ENCODE measurements at regions not wholly inside any gene's neighbourhood (a gene's known extent, or its start where the extent isn't known, plus 50 kb on each side); places are given as distances from the start of the nearest gene placed in this dataset.

DNA sequence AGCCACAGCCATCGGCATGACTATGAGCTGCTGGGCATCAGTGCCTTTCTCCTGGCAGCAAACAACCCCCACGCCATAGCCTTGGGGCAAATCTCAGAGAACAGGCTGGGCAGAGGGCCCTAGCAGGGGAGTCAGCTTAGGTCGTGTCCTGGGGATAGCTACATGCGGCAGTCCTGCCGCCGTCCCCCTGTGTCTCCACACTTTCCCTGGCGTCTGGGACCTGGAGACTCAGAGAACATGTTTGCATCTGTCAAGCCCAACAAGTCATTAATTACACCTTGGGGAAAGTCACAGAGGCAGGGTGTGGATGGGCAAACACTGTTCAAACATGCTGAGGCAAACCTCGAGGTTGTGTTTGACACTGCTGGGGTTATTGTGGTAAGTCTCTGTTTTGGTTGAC, 123.6 kb downstream of the C5orf15 start:
- in situ Hi-C loops (cut with HindIII; ENCODE audit: low pct_unique_long_range_greater_than_20kb, low sequenced_read_pairs), result no loop called here
- no peak for DNase-seq (ENCODE audit: low read depth)

- in situ Hi-C loops (cut with HindIII; ENCODE audit: low pct_unique_long_range_greater_than_20kb, low sequenced_read_pairs), result no loop called here
- no peak for DNase-seq (ENCODE audit: low read depth)
Measured at GRCh38 chr5:133843911-133844310, 124.5 kb downstream of the C5orf15 start.

GRCh38 chr5:133842846-133843611, 125.4 kb downstream of the C5orf15 start:
- DNase-seq (ENCODE audit: low read depth), result no peak
- in situ Hi-C loops (cut with HindIII; ENCODE audit: low pct_unique_long_range_greater_than_20kb, low sequenced_read_pairs), result no loop called here

GRCh38 chr5:133841831-133842750, 126.3 kb downstream of the C5orf15 start:
- in situ Hi-C loops (cut with HindIII; ENCODE audit: low pct_unique_long_range_greater_than_20kb, low sequenced_read_pairs), result no loop called here

GRCh38 chr5:133840168-133840567, 128.3 kb downstream of the C5orf15 start:
- in situ Hi-C loops (cut with HindIII; ENCODE audit: low pct_unique_long_range_greater_than_20kb, low sequenced_read_pairs), result no loop called here
- DNase-seq (ENCODE audit: low read depth), result no peak

More at GRCh38 chr5:133841831-133842750, 126.3 kb downstream of the C5orf15 start:
- no peak for DNase-seq (ENCODE audit: low read depth)

GRCh38 chr5:133839721-133840120, 128.7 kb downstream of the C5orf15 start:
- in situ Hi-C loops (cut with HindIII; ENCODE audit: low pct_unique_long_range_greater_than_20kb, low sequenced_read_pairs), result no loop called here
- DNase-seq (ENCODE audit: low read depth), result no peak

DNA sequence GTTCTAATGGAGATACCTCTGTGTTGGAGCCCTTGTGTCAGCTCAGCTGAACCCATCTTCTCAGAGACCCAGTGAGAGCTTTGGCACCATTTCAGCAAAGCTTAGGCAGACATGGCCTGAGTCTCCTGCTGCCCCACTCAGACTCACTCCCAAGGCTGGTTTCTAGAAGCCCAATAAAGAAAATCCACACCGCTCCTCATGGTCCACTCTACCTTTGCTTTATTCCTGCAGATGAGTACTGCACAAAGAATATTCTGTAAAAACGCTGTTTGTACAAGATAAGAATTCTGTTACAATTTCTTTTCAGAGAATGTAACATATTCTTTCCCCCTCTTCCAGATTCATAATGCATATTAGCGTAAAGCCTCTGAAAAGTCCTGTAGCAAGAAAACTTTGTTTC, 129.3 kb downstream of the C5orf15 start:
- in situ Hi-C loops (cut with HindIII; ENCODE audit: low pct_unique_long_range_greater_than_20kb, low sequenced_read_pairs), result no loop called here

GRCh38 chr5:133838286-133838685, 130.1 kb downstream of the C5orf15 start:
- DNase-seq (ENCODE audit: low read depth), result no peak
- in situ Hi-C loops (cut with HindIII; ENCODE audit: low pct_unique_long_range_greater_than_20kb, low sequenced_read_pairs), result no loop called here

More for the DNA sequence above, 129.3 kb downstream of the C5orf15 start:
- DNase-seq (ENCODE audit: low read depth), result no peak

- in situ Hi-C loops (cut with HindIII; ENCODE audit: low pct_unique_long_range_greater_than_20kb, low sequenced_read_pairs), result no loop called here
- DNase-seq (ENCODE audit: low read depth), result no peak
Measured at GRCh38 chr5:133831491-133832224, 136.8 kb downstream of the C5orf15 start.

DNA sequence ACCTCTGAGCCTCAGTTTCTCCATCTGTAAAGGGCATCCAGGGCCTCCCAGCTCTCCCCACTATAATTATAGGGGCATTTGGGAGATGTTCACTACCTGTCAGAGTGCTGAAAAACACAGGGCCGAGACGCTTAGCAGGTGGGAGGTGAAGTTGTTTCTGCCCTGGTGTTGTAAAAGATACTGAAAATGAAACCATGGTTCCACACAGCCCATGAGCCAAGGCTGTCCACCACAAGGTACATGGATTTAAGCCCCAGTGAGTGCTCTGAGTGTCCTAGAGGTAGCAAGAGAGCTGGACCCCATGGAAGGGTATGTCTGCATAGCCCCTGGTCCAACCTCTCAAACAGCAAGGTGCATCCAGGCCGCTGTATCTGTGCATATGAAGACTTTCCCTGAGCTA, 137.5 kb downstream of the C5orf15 start:
- in situ Hi-C loops (cut with HindIII; ENCODE audit: low pct_unique_long_range_greater_than_20kb, low sequenced_read_pairs), result no loop called here
- DNase-seq (ENCODE audit: low read depth), result no peak

DNA sequence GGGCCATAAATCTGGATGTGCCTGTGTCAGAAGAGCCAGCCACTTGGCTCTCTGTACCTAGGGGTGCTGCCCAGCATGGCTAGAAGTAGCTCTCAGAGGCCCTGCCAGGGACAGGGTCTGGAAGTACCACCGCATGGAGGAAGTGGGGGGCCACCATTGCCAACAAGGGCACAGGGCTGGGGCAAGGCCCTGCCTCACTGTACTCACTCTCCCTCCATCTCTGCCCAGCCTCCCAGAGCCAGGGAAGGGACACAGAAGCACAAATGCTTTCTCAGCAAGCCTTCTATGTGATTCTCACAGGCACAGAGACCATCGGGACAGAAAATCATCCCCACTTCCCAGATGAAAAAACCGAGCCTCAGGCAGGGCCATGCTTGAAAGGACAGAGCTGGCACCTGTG, 138.1 kb downstream of the C5orf15 start:
- in situ Hi-C loops (cut with HindIII; ENCODE audit: low pct_unique_long_range_greater_than_20kb, low sequenced_read_pairs), result no loop called here
- DNase-seq (ENCODE audit: low read depth), result no peak

- no peak for DNase-seq (ENCODE audit: low read depth)
- in situ Hi-C loops (cut with HindIII; ENCODE audit: low pct_unique_long_range_greater_than_20kb, low sequenced_read_pairs), result no loop called here
Measured at GRCh38 chr5:133829786-133830185, 138.6 kb downstream of the C5orf15 start.

DNA sequence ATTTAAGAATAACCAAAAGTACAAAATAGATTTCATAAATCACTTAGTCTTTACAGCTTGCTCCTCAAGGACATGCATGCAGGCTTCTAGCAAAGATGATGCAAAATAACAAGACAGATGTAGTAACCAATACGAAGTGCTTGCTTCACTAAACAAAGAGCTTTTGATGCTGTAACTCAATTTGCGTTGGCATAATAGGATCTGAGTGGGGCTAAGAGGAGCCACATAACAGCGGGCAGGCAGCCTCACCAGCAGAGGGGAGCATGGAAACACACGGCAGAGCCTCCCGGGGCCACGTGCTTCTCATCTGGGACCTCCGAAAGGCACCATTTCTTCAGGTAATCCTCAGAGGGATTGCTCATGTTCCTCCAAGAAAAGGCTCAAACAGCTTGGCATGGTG, 139.7 kb downstream of the C5orf15 start:
- DNase-seq (ENCODE audit: low read depth), result no peak
- in situ Hi-C loops (cut with HindIII; ENCODE audit: low pct_unique_long_range_greater_than_20kb, low sequenced_read_pairs), result no loop called here

GRCh38 chr5:133827830-133828229, 140.6 kb downstream of the C5orf15 start:
- in situ Hi-C loops (cut with HindIII; ENCODE audit: low pct_unique_long_range_greater_than_20kb, low sequenced_read_pairs), result no loop called here
- DNase-seq (ENCODE audit: low read depth), result no peak

GRCh38 chr5:133827011-133827410, 141.4 kb downstream of the C5orf15 start:
- DNase-seq (ENCODE audit: low read depth), result peak; percentile 80
- in situ Hi-C loops (cut with HindIII; ENCODE audit: low pct_unique_long_range_greater_than_20kb, low sequenced_read_pairs), result no loop called here

DNA sequence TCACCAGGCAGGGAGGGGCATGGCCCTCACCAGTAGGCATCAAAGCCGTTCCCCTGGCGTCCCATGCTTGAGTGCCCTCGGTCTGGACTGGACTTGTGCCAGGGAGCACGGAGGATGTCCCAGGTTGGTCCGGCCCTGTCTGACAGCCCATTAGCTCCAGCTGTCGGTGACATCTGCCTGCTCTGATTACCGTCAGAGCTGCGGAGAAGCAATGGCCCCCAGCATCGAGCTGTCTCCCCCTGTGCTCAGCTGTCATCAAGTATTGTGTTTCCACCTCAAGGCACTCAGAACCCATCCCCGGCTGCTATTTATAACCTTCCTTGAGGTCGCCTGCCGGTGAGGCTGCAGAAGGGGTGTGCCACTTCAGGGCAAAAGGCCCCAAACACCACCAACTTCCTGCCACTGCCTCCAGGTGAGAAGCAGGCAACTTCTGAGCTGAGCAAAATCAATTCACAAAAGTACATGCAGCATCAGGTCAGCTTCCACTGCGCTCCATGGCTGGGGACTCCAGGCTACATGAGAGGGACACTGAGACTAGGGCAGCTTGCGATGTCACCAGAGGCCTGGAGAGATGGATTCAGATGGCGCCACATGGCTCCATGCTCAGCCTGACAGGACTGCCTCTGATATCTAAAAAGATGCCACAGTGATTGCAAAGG, 142.7 kb downstream of the C5orf15 start:
- in situ Hi-C loops (cut with HindIII; ENCODE audit: low pct_unique_long_range_greater_than_20kb, low sequenced_read_pairs), result no loop called here
- DNase-seq (ENCODE audit: low read depth), result peak; percentile 27

GRCh38 chr5:133824661-133825254, 143.7 kb downstream of the C5orf15 start:
- DNase-seq (ENCODE audit: low read depth), result peak; percentile 47

GRCh38 chr5:133821889-133822288, 146.5 kb downstream of the C5orf15 start:
- in situ Hi-C loops (cut with HindIII; ENCODE audit: low pct_unique_long_range_greater_than_20kb, low sequenced_read_pairs), result no loop called here
- DNase-seq (ENCODE audit: low read depth), result no peak

More at GRCh38 chr5:133824661-133825254, 143.7 kb downstream of the C5orf15 start:
- in situ Hi-C loops (cut with HindIII; ENCODE audit: low pct_unique_long_range_greater_than_20kb, low sequenced_read_pairs), result no loop called here

All from Caki2 (cell line).